ENCODE measurements at regions not wholly inside any gene's neighbourhood (a gene's known extent, or its start where the extent isn't known, plus 50 kb on each side); places are given as distances from the start of the nearest gene placed in this dataset.

GRCh38 chr16:85557083-85557970 is 55.8 kb upstream of the GSE1 start:
- DNase-seq (ENCODE audit: low read depth in 3 of 3): no peak

DNA sequence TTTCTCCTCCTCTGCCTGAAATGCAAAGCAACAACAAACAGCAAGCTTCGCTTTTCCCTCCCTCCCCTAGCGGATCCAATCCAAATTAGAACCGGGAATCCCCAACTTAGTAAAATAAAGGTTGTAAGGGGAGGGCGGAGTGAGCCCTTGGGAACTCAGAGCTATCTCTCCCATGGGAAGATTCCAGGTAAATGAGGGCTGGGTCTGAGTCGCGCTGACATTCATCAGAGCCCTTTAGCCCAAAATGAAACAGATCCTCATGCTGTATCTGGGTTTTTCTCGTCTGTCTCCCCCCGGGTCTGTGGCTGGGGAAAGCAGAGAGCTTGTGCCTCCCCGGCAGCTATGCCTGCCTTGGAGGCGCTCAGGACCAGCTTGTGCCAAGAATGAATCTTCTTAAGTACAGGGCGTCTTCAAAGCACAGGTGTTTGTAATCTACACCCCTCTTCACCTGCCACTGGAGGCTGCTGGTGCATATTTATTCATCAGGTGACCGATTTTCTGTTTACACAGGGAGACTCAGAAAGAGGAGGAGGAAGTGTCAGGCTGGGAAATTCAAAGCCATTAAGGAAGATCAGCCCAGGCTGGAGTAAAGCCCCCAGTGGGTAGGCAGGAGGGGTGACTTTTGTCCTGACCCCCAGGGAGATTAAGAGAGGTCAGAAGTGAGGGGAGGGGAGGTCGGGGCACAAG is 55.0 kb upstream of the GSE1 start:
- no peak for DNase-seq (ENCODE audit: low read depth in 3 of 3)

- no peak for DNase-seq (ENCODE audit: low read depth in 3 of 3)
Observed at GRCh38 chr16:85560932-85561247, 52.2 kb upstream of the GSE1 start.

DNA sequence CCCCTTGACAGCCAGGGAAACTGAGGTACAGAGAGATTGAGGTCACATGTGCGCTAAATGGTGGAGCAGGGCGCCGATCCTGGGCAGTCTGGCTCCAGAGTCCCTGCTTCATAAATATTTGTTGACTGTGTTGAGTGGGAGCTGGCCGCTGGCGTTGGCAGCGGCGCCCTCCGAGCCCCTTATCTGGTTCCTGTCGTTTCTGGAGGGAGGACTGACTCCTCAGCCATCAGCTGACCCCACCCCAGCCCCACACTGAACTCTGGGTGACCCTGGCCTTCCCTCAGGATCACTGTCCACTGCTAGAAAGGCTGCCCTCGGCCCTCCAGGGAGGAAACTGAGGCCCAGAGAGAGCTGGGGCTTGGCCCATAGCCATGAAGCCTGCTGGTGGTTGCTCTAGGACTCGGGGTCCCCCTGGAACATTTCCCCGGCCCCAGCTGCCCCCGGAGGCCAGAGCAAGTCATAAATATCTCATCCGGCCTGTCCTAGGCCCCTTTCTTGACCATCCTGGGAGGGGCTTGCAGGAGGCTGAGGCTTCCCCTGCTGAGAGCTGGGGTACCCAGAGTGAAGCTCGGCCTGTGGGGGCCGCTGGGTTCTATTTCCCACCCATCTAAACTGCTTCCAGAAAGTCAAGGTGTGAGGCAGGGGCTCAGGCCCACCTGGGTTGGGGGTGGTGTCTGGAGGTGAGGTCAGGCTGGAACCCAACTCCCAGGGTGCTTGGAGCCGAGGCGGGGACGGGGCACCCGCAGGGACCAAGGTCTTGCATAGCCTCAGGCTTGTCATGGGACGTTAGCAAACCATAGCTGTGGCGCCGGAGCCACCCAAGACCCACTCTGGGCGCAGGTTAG is 51.7 kb upstream of the GSE1 start:
- DNase-seq (ENCODE audit: low read depth in 3 of 3): no peak

GRCh38 chr16:85562093-85562786 is 50.9 kb upstream of the GSE1 start:
- DNase-seq (ENCODE audit: low read depth in 3 of 3): no peak

- no peak for DNase-seq (ENCODE audit: low read depth in 3 of 3)
Observed at GRCh38 chr16:85563034-85563433, 50.1 kb upstream of the GSE1 start.

Data from stimulated activated CD4-positive, alpha-beta T cell treated with anti-CD3 and anti-CD28 coated beads, TNF-alpha, amount 100 ng/mL, for 48 hours (primary cell).